ENCODE measurements at regions not wholly inside any gene's neighbourhood (a gene's known extent, or its start where the extent isn't known, plus 50 kb on each side); places are given as distances from the start of the nearest gene placed in this dataset.

- H3T11ph ChIP-seq (ENCODE audit: low read length): no peak overlapping the region
- H2AFZ ChIP-seq (ENCODE audit: low read length): no peak overlapping the region
- no peak overlapping the region for H2BK5ac ChIP-seq (ENCODE audit: insufficient read length, low read length)
- H3K56ac ChIP-seq (ENCODE audit: insufficient read length, low read depth, low read length): no peak overlapping the region
- Mint-ChIP-seq H3K4me1 (peaks cover 15 to 18% of the 10 kb centered on the region in 2 experiments), H3K27me3 (ENCODE audit: low read depth) (no peaks in the 10 kb centered on the region), H3K27ac (no peak overlapping the region), H3K9me3 (no peaks in the 10 kb centered on the region), H3K36me3 (ENCODE audit: insufficient read depth in 1 of 3, low read depth in 3 of 3) (no peaks in the 10 kb centered on the region; a peak in 1 of 7 replicates), H3K4me3 (no peak overlapping the region)
- H3K4ac ChIP-seq (ENCODE audit: low read depth, low read length): no peak overlapping the region
- no peak overlapping the region for H2BK120ac ChIP-seq (ENCODE audit: low read depth, low read length, poor library complexity, severe bottlenecking)
- H4K8ac ChIP-seq (replicated peaks; ENCODE audit: insufficient read length, low read depth, low read length): no peak overlapping the region
- H4K20me1 ChIP-seq (ENCODE audit: control insufficient read depth, insufficient read depth, insufficient read length): no peaks in the 10 kb centered on the region
- H2BK12ac ChIP-seq (ENCODE audit: insufficient read length, low read depth, low read length): no peak overlapping the region
- H3K14ac ChIP-seq (ENCODE audit: insufficient read depth, low read length): no peak overlapping the region
- no peak overlapping the region for H4K5ac ChIP-seq (ENCODE audit: insufficient read length, low read depth, low read length)
- H2BK15ac ChIP-seq (ENCODE audit: low read depth, low read length): no peak overlapping the region
- H3K79me2 ChIP-seq (ENCODE audit: insufficient read depth, low read length): no peaks in the 10 kb centered on the region
- H3K4me1 ChIP-seq (ENCODE audit: insufficient read depth, low read length): peaks cover 5% of the 10 kb centered on the region; the same call in 1 of the 2 replicates
- no peak overlapping the region for H3K27ac ChIP-seq (ENCODE audit: insufficient read length, low read depth, low read length)
- H3K23me2 ChIP-seq (ENCODE audit: insufficient read length, low read depth, low read length, poor library complexity, severe bottlenecking): no peaks in the 10 kb centered on the region
- no peak for DNase-seq
- no peaks in the 10 kb centered on the region for H3K27me3 ChIP-seq (ENCODE audit: insufficient read depth, low read length)
- no peak overlapping the region for H3K9ac ChIP-seq (ENCODE audit: extremely low read depth, insufficient read length, low read length)
- no peak overlapping the region for H3K4me2 ChIP-seq (ENCODE audit: insufficient read depth, insufficient read length, low read length)
- no CpG with 5 or more reads among the region's 5 CpGs for WGBS (ENCODE audit: extremely low coverage, insufficient read length, low lambda C conversion rate)
- H4K91ac ChIP-seq (ENCODE audit: insufficient read length, low read depth, low read length): no peak overlapping the region
- no peak overlapping the region for H3K18ac ChIP-seq (ENCODE audit: insufficient read length, low read depth, low read length)
- H3K23ac ChIP-seq (ENCODE audit: insufficient read length, low read depth, low read length): no peak overlapping the region
- TF ChIP-seq CTCF (conservative IDR thresholded peaks at IDR 0.05): no peak
- H2AK5ac ChIP-seq (ENCODE audit: insufficient read length, low read length): no peak overlapping the region
- no peaks in the 10 kb centered on the region for H3K79me1 ChIP-seq (ENCODE audit: insufficient read depth, low read depth, low read length, poor library complexity, severe bottlenecking)
- no peaks in the 10 kb centered on the region for H3K9me3 ChIP-seq (ENCODE audit: control insufficient read depth, low read depth, low read length)
- no peak overlapping the region for H2BK20ac ChIP-seq (ENCODE audit: low read depth, low read length, poor library complexity, severe bottlenecking)
These were observed 146.8 kb downstream of the BTBD3 start for GRCh38 chr20:12064540-12064939.
